Activated CD4-positive, alpha-beta memory T cell treated with anti-CD3 and anti-CD28 coated beads for 36 hours (primary cell): ENCODE measurements at regions not wholly inside any gene's neighbourhood (a gene's known extent, or its start where the extent isn't known, plus 50 kb on each side); places are given as distances from the start of the nearest gene placed in this dataset.

Source experiments
- CTCF ChIA-PET: fragments of 350-600 bp; sonication (Branson Sonifier 250); formaldehyde crosslinking; loops from one replicate; lab custom pipeline; 2021; ENCODE audit warnings: antibody characterized with exemption, inconsistent platforms; lab: Charles Lee
- POLR2A ChIA-PET: fragments of 350-600 bp; sonication (Branson Sonifier 250); formaldehyde crosslinking; loops from one replicate; lab custom pipeline; 2021; ENCODE audit warnings: antibody characterized with exemption; lab: Charles Lee
- DNase-seq: peaks from one replicate; pipeline ENCODE4 v3.0.0-alpha.2; 2020
- H3K27ac Mint-ChIP-seq: one replicate; pipeline ENCODE4 v1.8.0; 2021; ENCODE audit warnings: mixed read lengths
- H3K27me3 Mint-ChIP-seq: one replicate; pipeline ENCODE4 v1.8.0; 2021; ENCODE audit warnings: mixed read lengths
- H3K36me3 Mint-ChIP-seq: one replicate; pipeline ENCODE4 v1.8.0; 2021; ENCODE audit warnings: mixed read lengths
- H3K4me1 Mint-ChIP-seq: one replicate; pipeline ENCODE4 v1.8.0; 2021; ENCODE audit warnings: low read depth, mixed read lengths
- H3K4me3 Mint-ChIP-seq: one replicate; pipeline ENCODE4 v1.8.0; 2021; ENCODE audit warnings: mild to moderate bottlenecking, mixed read lengths
- H3K9me3 Mint-ChIP-seq: one replicate; pipeline ENCODE4 v1.8.0; 2021; ENCODE audit warnings: mixed read lengths
- intact Hi-C: fragments of 100-400 bp; cut with micrococcal nuclease; formaldehyde crosslinking; loops from one replicate; pipeline ENCODE4 v1.15.1; 2023

GRCh38 chr6:84350397-84350796, 123.0 kb upstream of the CEP162 start:
- Mint-ChIP-seq H3K9me3 (peaks cover 3% of the 10 kb centered on the region), H3K27ac (no peak overlapping the region), H3K36me3 (no peaks in the 10 kb centered on the region), H3K27me3 (no peaks in the 10 kb centered on the region), H3K4me3 (no peak overlapping the region), H3K4me1 (no peaks in the 10 kb centered on the region)
- no peak for DNase-seq
- CTCF ChIA-PET: no interaction called here
- intact Hi-C loops: no loop called here
- POLR2A ChIA-PET: no interaction called here

- Mint-ChIP-seq H3K36me3 (no peaks in the 10 kb centered on the region), H3K4me1 (no peaks in the 10 kb centered on the region), H3K4me3 (no peak overlapping the region), H3K27me3 (no peaks in the 10 kb centered on the region), H3K9me3 (no peaks in the 10 kb centered on the region), H3K27ac (no peak overlapping the region)
- POLR2A ChIA-PET: no interaction called here
- intact Hi-C loops: no loop called here
- DNase-seq: no peak
- CTCF ChIA-PET: no interaction called here
These were observed 122.1 kb upstream of the CEP162 start for GRCh38 chr6:84349542-84349941.

GRCh38 chr6:84348801-84349200, 121.4 kb upstream of the CEP162 start:
- no peaks in the 10 kb centered on the region for H3K27me3 Mint-ChIP-seq
- CTCF ChIA-PET: no interaction called here

GRCh38 chr6:84346372-84346771, 118.9 kb upstream of the CEP162 start:
- ChIA-PET CTCF (no interaction called here), POLR2A (no interaction called here)
- no peaks in the 10 kb centered on the region for H3K36me3 Mint-ChIP-seq
- DNase-seq: no peak
- no peak overlapping the region for H3K27ac Mint-ChIP-seq
- H3K4me1 Mint-ChIP-seq: no peaks in the 10 kb centered on the region
- intact Hi-C loops: no loop called here
- no peaks in the 10 kb centered on the region for H3K9me3 Mint-ChIP-seq
- no peak overlapping the region for H3K4me3 Mint-ChIP-seq
- H3K27me3 Mint-ChIP-seq: no peaks in the 10 kb centered on the region

More at GRCh38 chr6:84348801-84349200, 121.4 kb upstream of the CEP162 start:
- no peak overlapping the region for H3K27ac Mint-ChIP-seq
- H3K36me3 Mint-ChIP-seq: no peaks in the 10 kb centered on the region
- POLR2A ChIA-PET: no interaction called here
- DNase-seq: no peak
- H3K4me1 Mint-ChIP-seq: no peaks in the 10 kb centered on the region
- H3K4me3 Mint-ChIP-seq: no peak overlapping the region
- H3K9me3 Mint-ChIP-seq: no peaks in the 10 kb centered on the region
- intact Hi-C loops: no loop called here

- Mint-ChIP-seq H3K27ac (no peak overlapping the region), H3K9me3 (peaks cover 2% of the 10 kb centered on the region)
These were observed 116.6 kb upstream of the CEP162 start for GRCh38 chr6:84344005-84344404.

GRCh38 chr6:84340422-84340821, 113.0 kb upstream of the CEP162 start:
- H3K9me3 Mint-ChIP-seq: peaks cover 16% of the 10 kb centered on the region

More at GRCh38 chr6:84344005-84344404, 116.6 kb upstream of the CEP162 start:
- Mint-ChIP-seq H3K4me3 (no peak overlapping the region), H3K36me3 (no peaks in the 10 kb centered on the region), H3K4me1 (no peaks in the 10 kb centered on the region), H3K27me3 (no peaks in the 10 kb centered on the region)
- ChIA-PET POLR2A (no interaction called here), CTCF (no interaction called here)
- intact Hi-C loops: no loop called here
- no peak for DNase-seq

GRCh38 chr6:84333842-84334241, 106.4 kb upstream of the CEP162 start:
- CTCF ChIA-PET: no interaction called here
- POLR2A ChIA-PET: no interaction called here
- H3K4me1 Mint-ChIP-seq: no peaks in the 10 kb centered on the region
- no peak overlapping the region for H3K4me3 Mint-ChIP-seq
- H3K36me3 Mint-ChIP-seq: no peaks in the 10 kb centered on the region
- no peak for DNase-seq
- H3K27ac Mint-ChIP-seq: no peak overlapping the region
- intact Hi-C loops: no loop called here
- H3K27me3 Mint-ChIP-seq: no peaks in the 10 kb centered on the region
- H3K9me3 Mint-ChIP-seq: peaks cover 13% of the 10 kb centered on the region

More at GRCh38 chr6:84340422-84340821, 113.0 kb upstream of the CEP162 start:
- H3K4me3 Mint-ChIP-seq: no peak overlapping the region
- H3K36me3 Mint-ChIP-seq: no peaks in the 10 kb centered on the region
- ChIA-PET CTCF (no interaction called here), POLR2A (no interaction called here)
- intact Hi-C loops: no loop called here
- no peaks in the 10 kb centered on the region for H3K27me3 Mint-ChIP-seq
- no peaks in the 10 kb centered on the region for H3K4me1 Mint-ChIP-seq
- DNase-seq: no peak
- no peak overlapping the region for H3K27ac Mint-ChIP-seq

GRCh38 chr6:84332139-84333034, 104.9 kb upstream of the CEP162 start:
- intact Hi-C loops: no loop called here
- Mint-ChIP-seq H3K9me3 (peaks cover 13% of the 10 kb centered on the region), H3K36me3 (no peaks in the 10 kb centered on the region), H3K27me3 (no peaks in the 10 kb centered on the region), H3K4me1 (no peaks in the 10 kb centered on the region), H3K27ac (no peak overlapping the region), H3K4me3 (no peak overlapping the region)
- no peak for DNase-seq
- POLR2A ChIA-PET: no interaction called here
- CTCF ChIA-PET: no interaction called here

GRCh38 chr6:84330325-84330724, 102.9 kb upstream of the CEP162 start:
- intact Hi-C loops: no loop called here
- no peaks in the 10 kb centered on the region for H3K36me3 Mint-ChIP-seq
- no peaks in the 10 kb centered on the region for H3K4me1 Mint-ChIP-seq
- H3K9me3 Mint-ChIP-seq: no peaks in the 10 kb centered on the region
- no peak overlapping the region for H3K27ac Mint-ChIP-seq
- no peak for DNase-seq
- ChIA-PET POLR2A (no interaction called here), CTCF (no interaction called here)
- no peaks in the 10 kb centered on the region for H3K27me3 Mint-ChIP-seq
- H3K4me3 Mint-ChIP-seq: no peak overlapping the region

GRCh38 chr6:84329516-84329915, 102.1 kb upstream of the CEP162 start:
- H3K36me3 Mint-ChIP-seq: no peaks in the 10 kb centered on the region
- CTCF ChIA-PET: no interaction called here
- no peak overlapping the region for H3K27ac Mint-ChIP-seq
- no peaks in the 10 kb centered on the region for H3K9me3 Mint-ChIP-seq
- DNase-seq: no peak
- intact Hi-C loops: no loop called here
- H3K4me3 Mint-ChIP-seq: no peak overlapping the region
- no peaks in the 10 kb centered on the region for H3K27me3 Mint-ChIP-seq
- no peaks in the 10 kb centered on the region for H3K4me1 Mint-ChIP-seq
- POLR2A ChIA-PET: no interaction called here

GRCh38 chr6:84329077-84329476, 101.6 kb upstream of the CEP162 start:
- no peak overlapping the region for H3K4me3 Mint-ChIP-seq
- no peaks in the 10 kb centered on the region for H3K36me3 Mint-ChIP-seq
- no peak for DNase-seq
- H3K27ac Mint-ChIP-seq: no peak overlapping the region
- H3K4me1 Mint-ChIP-seq: no peaks in the 10 kb centered on the region
- POLR2A ChIA-PET: no interaction called here
- intact Hi-C loops: no loop called here
- no peaks in the 10 kb centered on the region for H3K9me3 Mint-ChIP-seq
- H3K27me3 Mint-ChIP-seq: no peaks in the 10 kb centered on the region
- CTCF ChIA-PET: no interaction called here

GRCh38 chr6:84317463-84317862, 90.0 kb upstream of the CEP162 start:
- Mint-ChIP-seq H3K27me3 (no peaks in the 10 kb centered on the region), H3K4me1 (no peaks in the 10 kb centered on the region), H3K9me3 (peaks cover 14% of the 10 kb centered on the region), H3K36me3 (no peaks in the 10 kb centered on the region), H3K4me3 (no peak overlapping the region), H3K27ac (no peak overlapping the region)
- POLR2A ChIA-PET: no interaction called here
- CTCF ChIA-PET: no interaction called here
- intact Hi-C loops: no loop called here
- DNase-seq: no peak

GRCh38 chr6:84314377-84314898, 87.0 kb upstream of the CEP162 start:
- Mint-ChIP-seq H3K27ac (no peak overlapping the region), H3K4me3 (no peak overlapping the region), H3K27me3 (no peaks in the 10 kb centered on the region), H3K9me3 (peaks cover 14% of the 10 kb centered on the region), H3K36me3 (no peaks in the 10 kb centered on the region), H3K4me1 (no peaks in the 10 kb centered on the region)
- no peak for DNase-seq
- intact Hi-C loops: no loop called here
- ChIA-PET CTCF (no interaction called here), POLR2A (no interaction called here)
